ENCODE measurements at regions not wholly inside any gene's neighbourhood (a gene's known extent, or its start where the extent isn't known, plus 50 kb on each side); places are given as distances from the start of the nearest gene placed in this dataset.
"Not testable (repeated sequence)": the region's sequence is repeated elsewhere in the genome, so short reads cannot be mapped to it uniquely, and the experiment has no call there.

DNA sequence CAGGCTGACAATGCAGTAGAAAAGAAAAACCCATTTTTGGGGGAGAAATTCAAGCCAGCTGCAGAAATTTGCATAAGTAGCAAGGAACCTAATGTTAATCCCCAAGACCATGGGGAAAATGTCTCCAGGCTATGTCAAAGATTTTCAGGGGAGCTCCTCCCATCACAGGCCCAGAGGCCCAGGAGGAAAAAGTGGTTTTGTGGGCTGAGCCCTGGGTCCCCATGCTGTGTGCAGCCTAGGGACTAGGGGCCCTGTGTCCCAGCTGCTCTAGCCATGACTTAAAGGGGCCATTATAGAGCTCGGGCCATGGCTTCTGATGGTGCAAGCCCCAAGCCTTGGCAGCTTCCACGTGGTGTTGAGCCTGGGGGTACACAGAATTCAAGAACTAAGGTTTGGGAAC lies 719.0 kb downstream of the TLE1 start:
- TF ChIP-seq EZH2 (IDR thresholded peaks at IDR 0.05; ENCODE audit: low read depth): not testable (repeated sequence)
- TF ChIP-seq, protein P1, sequence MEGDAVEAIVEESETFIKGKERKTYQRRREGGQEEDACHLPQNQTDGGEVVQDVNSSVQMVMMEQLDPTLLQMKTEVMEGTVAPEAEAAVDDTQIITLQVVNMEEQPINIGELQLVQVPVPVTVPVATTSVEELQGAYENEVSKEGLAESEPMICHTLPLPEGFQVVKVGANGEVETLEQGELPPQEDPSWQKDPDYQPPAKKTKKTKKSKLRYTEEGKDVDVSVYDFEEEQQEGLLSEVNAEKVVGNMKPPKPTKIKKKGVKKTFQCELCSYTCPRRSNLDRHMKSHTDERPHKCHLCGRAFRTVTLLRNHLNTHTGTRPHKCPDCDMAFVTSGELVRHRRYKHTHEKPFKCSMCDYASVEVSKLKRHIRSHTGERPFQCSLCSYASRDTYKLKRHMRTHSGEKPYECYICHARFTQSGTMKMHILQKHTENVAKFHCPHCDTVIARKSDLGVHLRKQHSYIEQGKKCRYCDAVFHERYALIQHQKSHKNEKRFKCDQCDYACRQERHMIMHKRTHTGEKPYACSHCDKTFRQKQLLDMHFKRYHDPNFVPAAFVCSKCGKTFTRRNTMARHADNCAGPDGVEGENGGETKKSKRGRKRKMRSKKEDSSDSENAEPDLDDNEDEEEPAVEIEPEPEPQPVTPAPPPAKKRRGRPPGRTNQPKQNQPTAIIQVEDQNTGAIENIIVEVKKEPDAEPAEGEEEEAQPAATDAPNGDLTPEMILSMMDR (conservative IDR thresholded peaks at IDR 0.05): not testable (repeated sequence)
